ENCODE measurements at regions not wholly inside any gene's neighbourhood (a gene's known extent, or its start where the extent isn't known, plus 50 kb on each side); places are given as distances from the start of the nearest gene placed in this dataset.

DNA sequence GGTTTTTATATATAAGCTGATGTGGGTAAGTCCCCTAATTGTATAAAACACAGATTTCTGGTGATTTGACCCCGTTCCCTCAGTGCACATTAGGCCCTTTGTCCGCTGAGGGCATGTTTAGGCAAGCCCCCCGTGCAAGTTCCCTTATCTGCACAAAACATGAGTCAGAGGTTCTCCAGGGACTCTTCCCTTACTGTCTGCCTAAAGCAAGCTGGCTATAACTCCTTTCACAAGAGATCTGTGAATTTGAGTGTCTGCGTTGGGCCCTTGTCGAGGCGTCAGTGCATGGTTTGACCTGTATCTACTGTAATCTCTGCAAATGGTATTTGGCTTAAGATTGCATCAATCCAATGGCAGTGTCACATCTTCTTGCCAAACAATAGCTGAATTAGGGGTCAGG is 712.8 kb downstream of the CDH8 start:
- DNase-seq (ENCODE audit: low spot score): no peak

DNA sequence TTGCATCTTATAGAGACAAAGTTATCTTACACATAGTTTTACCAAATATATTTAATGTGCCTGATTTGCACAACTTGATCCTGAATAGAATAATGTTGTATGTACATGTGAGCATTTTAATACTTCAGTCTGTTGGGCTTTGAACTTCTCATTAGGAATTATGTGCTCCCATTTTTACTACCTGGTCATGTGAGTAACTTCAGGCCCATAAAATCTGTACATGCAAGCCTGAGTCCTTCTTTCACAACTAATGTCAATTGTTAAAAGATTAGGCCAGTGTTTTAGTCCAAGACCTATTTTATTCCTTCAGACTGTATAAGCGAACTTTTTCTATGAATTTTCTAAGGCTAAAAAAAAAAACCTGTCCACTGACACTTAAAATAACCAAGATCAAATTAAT is 715.4 kb downstream of the CDH8 start:
- no peak for DNase-seq (ENCODE audit: low spot score)

DNA sequence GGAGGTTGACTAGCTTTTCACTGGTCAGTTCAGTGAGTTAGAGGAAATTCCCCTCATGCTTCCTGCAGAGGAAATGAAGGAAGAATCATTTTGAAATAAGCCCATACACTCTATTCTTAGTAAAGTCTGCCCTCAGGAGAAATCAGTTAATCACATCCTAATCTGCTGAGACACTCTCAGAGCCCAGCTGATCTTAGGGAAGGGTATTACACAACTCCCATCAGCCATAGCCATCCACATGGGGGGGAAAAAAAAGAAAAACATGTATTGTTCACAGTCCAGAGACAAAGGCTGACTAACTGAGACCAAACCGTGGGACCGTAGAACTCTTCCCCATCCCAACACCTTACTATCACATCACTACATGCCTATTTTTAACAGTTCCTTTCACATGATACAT is 722.3 kb downstream of the CDH8 start:
- DNase-seq (ENCODE audit: low spot score): no peak

DNA sequence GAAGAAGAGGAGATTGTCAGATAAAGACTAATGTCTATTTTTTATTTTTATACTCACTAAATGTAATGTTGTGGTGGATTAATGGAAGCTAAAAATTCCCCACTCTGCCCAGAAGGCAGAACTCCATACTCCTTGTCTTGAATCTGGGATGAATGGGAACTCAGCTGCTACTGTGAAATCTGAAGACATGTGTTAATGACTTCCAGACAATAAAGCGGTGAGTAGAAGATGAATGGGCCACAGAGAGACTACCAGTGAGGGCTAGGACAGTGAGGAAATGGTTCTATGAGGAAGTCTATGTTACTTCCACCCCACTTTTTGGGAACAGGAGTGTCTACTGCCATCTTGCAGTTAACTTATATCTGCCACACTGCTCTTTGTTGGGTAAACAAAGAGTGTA is 726.9 kb downstream of the CDH8 start:
- no peak for DNase-seq (ENCODE audit: low spot score)

DNA sequence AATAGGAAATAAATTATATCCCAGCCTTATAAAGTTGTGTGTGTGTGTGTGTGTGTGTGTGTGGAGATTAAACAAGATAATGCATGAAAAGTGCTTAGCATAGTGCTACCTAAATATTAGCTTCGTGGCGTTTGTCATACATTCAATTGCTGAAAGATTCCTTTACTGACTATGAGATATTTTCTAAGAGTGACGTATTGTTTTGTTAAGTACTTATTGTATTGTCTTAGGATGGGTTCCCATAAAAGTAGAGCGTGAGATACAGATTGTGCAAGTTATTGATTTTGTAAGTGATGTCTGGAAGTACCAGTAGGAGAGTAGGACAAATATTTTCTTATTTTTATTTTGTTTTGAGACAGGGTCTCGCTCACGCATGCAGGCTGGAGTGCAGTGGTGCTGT is 730.0 kb downstream of the CDH8 start:
- no peak for DNase-seq (ENCODE audit: low spot score)

DNA sequence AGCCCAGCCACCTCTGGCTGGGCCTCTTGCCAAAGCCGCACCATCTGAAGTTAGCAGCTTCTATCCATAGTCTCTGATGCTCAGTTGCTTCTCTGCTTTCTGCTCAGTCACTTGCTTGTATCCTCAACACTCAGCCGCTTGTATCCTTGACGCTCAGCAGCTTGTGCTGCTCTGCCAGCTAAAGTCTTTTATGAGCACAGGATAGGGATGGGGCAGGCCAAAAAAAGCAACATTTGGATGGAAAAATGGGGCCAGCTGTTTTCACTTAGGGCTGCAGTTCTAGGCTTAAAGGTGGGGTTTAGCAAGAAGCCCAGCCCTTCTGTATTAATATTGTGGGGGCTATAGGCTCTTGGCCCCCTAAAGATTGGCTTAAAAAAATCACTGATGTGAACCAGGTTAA is 739.4 kb downstream of the CDH8 start:
- DNase-seq (ENCODE audit: low spot score): no peak

DNA sequence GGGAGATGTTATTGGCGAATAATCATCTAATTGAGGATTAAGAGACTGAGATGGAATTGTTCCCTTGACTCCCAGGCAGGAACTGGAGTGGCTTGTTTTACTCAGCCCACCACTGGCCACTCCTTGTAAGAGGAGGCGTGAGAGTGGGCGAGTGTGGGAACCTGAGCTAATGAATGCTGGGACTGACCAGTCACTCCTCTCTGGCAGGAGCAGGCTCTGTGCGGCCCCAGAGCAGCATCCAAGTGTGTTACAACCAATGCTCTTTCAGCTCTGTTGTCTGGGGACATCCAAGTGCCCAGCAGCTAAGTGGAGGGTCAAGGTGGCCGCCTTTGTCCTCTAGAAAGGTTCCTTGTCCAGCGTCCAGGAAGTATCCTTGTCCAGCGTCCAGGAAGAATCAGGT is 739.9 kb downstream of the CDH8 start:
- no peak for DNase-seq (ENCODE audit: low spot score)

DNA sequence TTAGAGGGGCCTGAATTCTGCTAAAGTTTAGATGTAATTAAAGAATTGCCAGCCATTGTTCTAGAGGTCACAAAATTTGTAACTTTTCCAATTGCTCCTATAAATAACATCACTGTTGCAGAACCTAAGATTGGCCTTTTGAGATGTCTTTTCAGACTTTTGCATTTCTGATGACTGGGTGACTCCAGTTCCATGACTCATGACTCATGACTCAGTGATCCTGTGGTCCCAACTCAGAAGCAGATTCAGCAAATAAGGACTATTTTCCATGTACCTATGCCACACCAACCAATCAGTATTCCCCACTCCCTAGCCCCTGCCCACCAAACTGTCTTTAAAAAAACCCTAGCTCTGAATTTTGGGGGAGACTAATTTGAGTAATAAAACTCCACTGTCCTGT is 740.9 kb downstream of the CDH8 start:
- no peak for DNase-seq (ENCODE audit: low spot score)

DNA sequence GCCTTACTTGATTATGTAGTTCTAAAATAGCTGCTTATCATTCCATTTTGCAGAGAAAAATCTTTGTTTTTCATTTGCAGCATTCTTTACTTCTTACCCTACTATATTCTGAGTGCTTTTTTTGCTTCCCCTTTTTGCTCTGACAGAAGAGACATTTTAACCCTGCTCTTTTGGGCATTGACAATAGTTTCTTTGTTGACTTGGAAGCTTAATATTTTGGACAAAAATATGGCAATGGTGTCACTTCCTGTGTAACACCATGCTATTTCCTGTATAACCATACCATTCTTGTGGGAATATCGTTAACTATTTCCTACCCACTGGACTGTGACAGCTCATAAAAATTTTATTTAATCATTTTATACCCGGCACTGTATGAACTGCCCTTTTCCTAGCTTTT is 747.1 kb downstream of the CDH8 start:
- DNase-seq (ENCODE audit: low spot score): no peak

DNA sequence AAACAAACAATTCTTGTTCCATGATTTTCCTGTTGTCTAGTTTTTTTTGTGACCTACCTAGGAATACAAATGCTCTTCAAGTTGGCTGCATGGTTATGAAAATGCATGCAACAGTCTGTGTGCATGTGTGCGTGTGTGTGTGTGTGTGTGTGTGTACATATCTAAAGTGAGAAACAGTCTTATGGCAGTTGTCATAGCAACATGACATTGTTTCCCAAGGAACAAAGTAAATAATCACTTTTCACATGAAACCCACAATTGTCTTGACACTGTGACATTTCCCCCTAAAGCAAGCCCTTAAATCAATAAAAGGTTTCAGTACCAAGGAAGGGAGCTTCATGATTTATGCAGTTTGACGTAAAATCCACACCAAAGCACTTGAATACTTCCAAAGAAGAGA is 758.4 kb downstream of the CDH8 start:
- no peak for DNase-seq (ENCODE audit: low spot score)

DNA sequence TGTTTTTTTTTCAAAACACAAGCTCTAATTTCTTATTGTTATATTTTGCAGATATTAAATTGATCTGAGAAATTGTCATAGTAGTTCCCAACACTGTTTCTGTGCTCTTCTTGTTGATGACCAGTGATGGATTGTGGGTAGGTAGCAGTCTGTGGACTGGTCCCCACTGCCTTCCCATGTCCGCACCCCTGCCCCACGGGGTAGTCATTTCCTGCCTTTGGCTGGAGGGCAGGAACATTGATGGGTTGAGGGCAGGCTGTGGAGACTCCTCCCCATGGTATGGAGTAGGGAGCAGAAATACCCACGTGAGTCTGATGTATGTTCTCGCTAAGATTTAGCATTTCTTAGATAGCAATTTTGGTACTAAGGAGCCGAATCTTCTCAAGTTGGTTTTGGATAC is 762.0 kb downstream of the CDH8 start:
- DNase-seq (ENCODE audit: low spot score): no peak

DNA sequence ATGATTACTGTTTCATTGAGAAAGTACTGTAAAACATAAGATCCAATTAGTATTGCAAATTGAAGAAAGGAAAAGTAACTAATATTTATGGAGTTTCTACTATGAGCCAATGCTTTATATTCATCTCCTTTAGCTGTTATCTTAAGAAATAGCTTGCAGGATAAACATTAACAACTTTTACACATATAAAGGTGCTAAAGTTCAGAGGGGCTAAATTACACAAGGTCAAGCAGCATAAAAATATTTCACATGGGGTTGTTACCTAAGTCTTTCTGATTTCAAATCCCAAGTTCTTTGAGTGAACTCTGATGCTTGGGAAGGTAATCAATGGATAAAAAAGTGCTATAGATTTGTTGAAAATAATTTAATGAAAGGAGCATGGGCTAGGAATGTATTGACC is 765.5 kb downstream of the CDH8 start:
- DNase-seq (ENCODE audit: low spot score): no peak

DNA sequence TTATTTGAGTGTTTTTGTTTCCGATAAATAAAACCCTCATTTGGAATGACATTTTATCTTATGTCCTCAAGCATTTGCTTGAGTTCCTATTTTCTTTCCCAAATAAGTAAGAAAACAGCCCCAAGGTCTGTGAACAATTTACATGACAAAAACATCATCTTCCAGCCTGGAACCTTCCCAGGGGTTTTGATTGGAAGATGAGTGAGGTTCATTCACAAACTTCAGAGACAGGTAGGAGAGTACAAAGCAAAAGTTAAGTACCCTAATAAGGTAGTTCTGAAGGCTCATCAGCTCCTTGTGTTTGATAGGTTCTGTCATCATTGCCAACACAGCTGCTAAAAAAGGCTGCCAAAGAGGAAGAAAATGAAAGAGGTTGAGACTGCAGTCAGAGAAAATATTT is 772.8 kb downstream of the CDH8 start:
- DNase-seq (ENCODE audit: low spot score): no peak

DNA sequence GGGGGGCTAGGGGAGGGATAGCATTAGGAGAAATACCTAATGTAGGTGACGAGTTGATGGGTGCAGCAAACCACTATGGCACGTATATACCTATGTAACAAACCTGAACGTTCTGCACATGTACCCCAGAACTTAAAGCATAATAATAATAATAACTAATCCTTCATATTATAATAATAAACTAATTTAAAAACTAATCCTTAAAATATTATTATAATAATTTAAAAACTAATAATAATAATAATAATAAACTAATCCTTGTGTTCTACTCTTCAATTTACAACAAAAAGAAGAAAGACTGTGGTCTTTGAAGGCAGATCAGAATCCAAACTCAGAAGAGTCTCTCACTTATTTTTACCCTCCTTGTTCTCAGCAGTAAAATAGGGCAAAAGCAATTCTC is 774.9 kb downstream of the CDH8 start:
- DNase-seq (ENCODE audit: low spot score): no peak

DNA sequence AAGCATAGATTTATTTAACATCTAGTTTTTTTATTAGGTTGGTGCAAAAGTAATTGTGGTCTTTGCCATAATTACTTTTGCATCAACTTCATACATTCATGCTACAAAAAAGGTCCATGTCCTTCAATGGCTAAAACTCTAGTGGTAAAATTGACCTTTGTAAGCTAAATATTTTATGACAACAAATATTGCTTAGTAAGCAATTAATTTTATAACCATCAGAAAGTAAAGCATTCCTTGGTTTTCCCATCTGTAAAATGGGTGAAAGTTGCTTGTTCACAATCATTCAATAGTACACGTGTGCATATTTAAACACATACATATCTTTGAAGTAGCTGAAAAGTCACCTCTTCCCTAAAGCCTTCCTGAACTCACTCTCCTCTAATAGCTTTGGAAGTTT is 789.6 kb downstream of the CDH8 start:
- DNase-seq (ENCODE audit: low spot score): no peak

DNA sequence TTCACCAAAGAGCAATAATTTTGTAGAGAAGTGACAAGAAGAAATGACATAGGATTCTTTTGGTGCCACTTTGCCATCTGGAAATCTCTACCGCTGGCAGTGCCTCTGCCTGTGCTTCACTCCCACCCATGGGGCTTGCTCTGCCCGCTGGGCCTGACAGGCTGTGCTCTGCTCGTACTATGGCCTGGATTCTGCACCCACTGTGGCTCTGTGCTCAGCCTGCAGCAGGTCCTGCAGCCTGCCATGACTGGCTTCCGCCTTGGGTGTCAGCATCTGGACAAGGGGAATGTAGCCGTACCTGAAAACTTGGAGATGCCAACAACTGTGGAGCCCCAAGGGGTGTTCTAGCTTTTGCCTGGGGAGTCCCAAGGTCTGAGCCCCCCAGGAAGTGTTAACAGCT is 792.3 kb downstream of the CDH8 start:
- DNase-seq (ENCODE audit: low spot score): no peak

DNA sequence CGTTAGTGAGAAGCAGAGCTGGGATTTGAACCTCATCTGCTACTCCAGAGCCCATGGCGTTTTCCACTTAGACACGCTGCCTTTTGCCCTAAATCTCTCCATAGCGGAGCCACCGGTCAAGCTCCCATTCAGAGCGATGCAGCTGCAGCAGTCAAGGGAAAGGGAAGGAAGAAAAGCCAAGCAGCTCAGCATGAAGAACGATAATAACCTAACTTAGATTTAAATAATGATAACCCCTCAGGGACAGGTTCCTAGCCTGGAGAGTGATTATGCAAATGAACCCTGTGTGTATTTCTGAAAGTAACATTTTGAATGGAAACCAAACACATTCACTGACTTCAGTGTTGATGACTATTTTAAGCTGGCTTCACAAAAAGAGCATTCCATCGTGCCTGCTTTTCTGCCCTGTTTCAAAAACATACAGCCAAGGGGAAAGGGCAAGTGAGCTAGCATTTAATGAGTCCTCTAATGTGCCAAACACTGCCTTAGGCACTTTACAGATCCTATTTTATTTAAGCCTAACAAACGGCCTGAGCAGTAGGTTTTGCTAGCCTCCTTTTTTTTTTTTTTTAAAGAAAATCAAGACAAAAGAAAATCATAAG is 798.3 kb downstream of the CDH8 start:
- no peak for DNase-seq (ENCODE audit: low spot score)

DNA sequence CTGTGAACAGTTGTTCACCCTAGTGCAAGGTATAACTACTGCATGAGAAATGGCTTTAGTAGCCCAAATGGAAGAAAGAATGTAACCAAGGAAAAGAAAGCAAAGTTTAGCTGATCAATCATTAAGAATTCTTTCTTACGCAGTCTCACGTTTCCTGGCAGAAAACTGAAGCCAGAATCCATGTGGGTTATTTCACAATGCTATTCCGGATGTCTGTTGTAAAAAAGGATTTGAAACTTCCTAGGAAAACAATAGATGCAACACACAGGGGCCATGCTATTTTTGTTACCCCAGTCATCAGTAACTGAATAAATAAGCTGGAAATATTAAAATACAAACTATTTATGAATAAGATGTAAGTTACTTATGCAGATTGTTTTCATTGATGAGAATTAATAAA is 802.5 kb downstream of the CDH8 start:
- no peak for DNase-seq (ENCODE audit: low spot score)

DNA sequence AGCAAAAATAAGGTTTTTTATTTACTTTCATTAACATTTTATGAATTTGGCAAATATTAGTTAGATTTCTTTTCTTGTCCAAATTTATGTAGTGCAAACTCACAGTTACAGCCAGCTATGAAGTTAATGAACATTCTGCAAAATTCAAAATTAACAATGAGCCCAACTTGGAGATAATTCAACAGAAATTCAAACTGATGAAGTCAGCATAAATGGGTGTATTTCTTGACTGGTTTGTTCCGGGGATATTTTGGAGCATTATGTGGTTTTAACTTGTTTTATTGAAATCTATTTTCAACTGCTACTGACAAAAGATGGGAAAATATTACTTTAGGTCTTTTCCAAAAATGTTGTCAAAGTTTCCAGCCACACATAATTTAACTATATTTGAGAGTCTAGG is 807.9 kb downstream of the CDH8 start:
- no peak for DNase-seq (ENCODE audit: low spot score)

DNA sequence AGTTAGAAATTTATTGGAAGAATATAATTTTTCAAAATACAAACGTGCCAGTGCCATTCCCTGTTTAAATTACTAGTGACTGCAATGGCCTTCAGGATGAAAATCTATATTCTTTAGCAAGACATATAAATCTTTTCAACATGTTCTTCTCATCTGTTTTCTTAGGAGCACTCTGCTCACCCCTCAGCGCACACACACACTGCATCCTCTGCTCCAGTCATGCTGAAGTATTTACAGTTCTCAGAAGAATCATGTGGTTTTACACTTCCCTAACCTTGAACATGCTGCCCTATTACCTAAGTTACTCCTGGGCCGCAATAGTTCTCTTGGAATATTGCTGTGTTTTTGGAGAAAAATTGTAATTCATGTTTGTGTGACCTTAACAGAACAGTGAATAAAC is 820.6 kb downstream of the CDH8 start:
- DNase-seq (ENCODE audit: low spot score): no peak

DNA sequence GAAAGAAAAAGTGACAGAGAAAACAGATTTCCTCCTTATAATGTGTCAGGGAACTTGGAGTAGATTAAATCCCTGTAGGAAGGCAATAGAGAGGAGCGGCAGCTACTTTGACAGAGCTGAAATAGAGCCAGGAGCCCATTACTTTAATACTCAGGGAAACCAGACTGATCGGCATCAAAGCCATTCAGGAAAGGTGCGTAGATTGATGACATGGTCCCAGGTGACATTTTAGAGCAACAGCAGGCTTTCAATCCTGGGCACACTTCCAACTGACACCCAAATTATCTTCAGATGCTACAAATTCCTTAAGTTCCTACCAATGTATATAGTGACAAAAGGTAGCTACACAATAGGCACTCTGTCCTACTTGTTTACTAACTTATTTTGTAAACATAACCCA is 821.5 kb downstream of the CDH8 start:
- no peak for DNase-seq (ENCODE audit: low spot score)

DNA sequence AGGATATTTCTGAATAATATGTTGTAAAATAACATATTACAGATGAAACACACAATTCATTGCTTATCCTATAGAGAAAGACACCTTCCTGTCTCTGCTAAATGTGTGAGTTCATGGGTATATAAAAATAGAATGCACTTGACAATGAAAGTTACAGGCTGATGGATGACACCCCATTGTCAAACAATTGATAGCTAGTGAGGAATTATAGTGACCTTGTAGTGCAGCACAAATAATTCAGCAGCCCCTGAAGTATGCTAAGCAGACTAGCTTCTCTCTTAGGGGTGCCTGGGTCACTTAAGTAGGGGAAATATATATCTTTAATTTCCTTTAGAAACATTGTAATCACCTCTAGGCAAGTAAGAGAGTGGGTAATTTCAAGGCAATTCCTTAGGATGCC is 826.2 kb downstream of the CDH8 start:
- no peak for DNase-seq (ENCODE audit: low spot score)

DNA sequence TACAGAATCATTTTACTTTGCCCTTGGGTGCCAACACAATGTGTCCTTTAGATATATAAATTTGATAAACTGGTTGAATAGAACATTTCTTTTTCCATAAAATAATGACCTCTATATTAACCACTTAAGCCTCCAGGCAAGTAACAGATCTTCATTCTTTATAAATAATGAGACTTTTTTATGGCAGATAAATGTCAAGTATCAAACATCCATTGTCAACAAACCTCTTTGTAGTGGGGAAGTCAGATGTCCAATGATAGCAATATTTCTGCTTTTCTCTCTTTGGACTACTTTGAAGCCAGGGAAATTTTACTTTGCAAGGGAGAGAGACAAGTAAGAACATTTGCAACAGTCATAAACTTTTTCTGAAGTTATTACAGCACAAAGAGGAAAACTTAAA is 841.2 kb downstream of the CDH8 start:
- DNase-seq (ENCODE audit: low spot score): no peak

DNA sequence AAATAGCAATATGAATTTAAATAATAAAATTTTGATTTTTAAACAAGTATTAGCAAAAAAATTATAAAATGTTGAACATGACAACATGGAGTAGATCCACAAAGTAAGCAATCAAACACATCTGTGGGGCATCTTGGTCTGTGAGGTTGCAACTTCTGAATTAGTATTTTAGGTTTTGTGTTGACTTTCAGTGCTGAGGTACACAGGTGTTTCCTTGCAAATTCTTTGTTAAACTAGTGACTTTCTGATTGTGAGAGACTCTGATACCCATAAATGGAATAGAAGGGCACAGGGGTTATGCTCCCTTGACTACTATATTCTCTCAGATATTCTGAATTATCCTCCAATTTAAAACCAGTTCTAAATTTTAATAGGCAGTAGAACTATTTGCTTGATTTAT is 841.7 kb downstream of the CDH8 start:
- no peak for DNase-seq (ENCODE audit: low spot score)

DNA sequence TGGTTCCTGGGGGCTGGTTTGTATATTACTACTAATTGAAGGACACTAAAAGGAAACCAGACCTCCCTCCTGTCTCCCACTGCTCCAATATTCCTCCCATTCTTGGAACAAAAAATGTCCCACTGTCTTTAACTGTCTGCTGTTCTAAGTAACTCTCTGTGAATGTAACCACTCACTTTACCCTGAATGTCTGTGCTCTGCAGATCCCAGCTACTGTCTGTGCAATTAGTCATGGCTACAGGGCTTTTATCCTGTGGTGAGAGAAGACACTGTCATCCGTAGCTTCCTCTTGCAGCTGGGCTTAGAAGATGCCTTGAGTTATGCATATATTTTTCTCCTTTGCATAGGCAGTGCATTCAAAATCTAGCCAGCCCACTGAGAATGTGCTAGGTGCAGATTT is 853.8 kb downstream of the CDH8 start:
- DNase-seq (ENCODE audit: low spot score): no peak

Measured in NAMALWA (cell line).